H9 (cell line): ENCODE measurements at regions not wholly inside any gene's neighbourhood (a gene's known extent, or its start where the extent isn't known, plus 50 kb on each side); places are given as distances from the start of the nearest gene placed in this dataset.

ENCODE experiments used
- DNase-seq: peaks from one replicate; pipeline ENCODE4 v3.0.0-alpha.2; 2017
- H2AFZ ChIP-seq: one replicate; pipeline ENCODE4 v1.6.1; 2013; ENCODE audit warnings: mild to moderate bottlenecking, low read length, control low read depth, moderate library complexity
- H2AK5ac ChIP-seq: 2 replicates; pipeline ENCODE4 v1.6.1; 2013; ENCODE audit warnings: low read length, control low read depth, mixed read lengths; ENCODE audit not compliant: insufficient read length
- H2BK120ac ChIP-seq: one replicate; pipeline ENCODE4 v1.6.1; 2013; ENCODE audit warnings: low read depth, mild to moderate bottlenecking, low read length, control low read depth, inconsistent platforms; ENCODE audit not compliant: poor library complexity, severe bottlenecking
- H2BK12ac ChIP-seq: 2 replicates; pipeline ENCODE4 v1.6.1; 2013; ENCODE audit warnings: low read length, control low read depth, mixed read lengths, low read depth; ENCODE audit not compliant: insufficient read length
- H2BK15ac ChIP-seq: 2 replicates; pipeline ENCODE4 v1.6.1; 2013; ENCODE audit warnings: low read depth, low read length, control low read depth
- H2BK20ac ChIP-seq: one replicate; pipeline ENCODE4 v1.6.1; 2013; ENCODE audit warnings: low read depth, mild to moderate bottlenecking, low read length, control low read depth, inconsistent platforms; ENCODE audit not compliant: poor library complexity, severe bottlenecking
- H2BK5ac ChIP-seq: 2 replicates; pipeline ENCODE4 v1.6.1; 2013; ENCODE audit warnings: low read length, control low read depth, mixed read lengths; ENCODE audit not compliant: insufficient read length
- H3K14ac ChIP-seq: 2 replicates; pipeline ENCODE4 v1.6.1; 2013; ENCODE audit warnings: low read length, control low read depth; ENCODE audit not compliant: insufficient read depth
- H3K18ac ChIP-seq: 2 replicates; pipeline ENCODE4 v1.6.1; 2013; ENCODE audit warnings: low read depth, mild to moderate bottlenecking, mixed read lengths, low read length, control low read depth; ENCODE audit not compliant: insufficient read length
- H3K23ac ChIP-seq: 2 replicates; pipeline ENCODE4 v1.6.1; 2013; ENCODE audit warnings: low read length, control low read depth, mixed read lengths, low read depth; ENCODE audit not compliant: insufficient read length
- H3K23me2 ChIP-seq: 2 replicates; pipeline ENCODE4 v1.6.1; 2013; ENCODE audit warnings: low read depth, mild to moderate bottlenecking, mixed read lengths, low read length, control low read depth; ENCODE audit not compliant: insufficient read length, poor library complexity, severe bottlenecking
- H3K27ac ChIP-seq: 2 replicates; pipeline ENCODE4 v1.5.1; 2013; ENCODE audit warnings: low read length, control low read depth, mixed read lengths, low read depth; ENCODE audit not compliant: insufficient read length
- H3K27me3 ChIP-seq: 2 replicates; pipeline ENCODE4 v1.6.1; 2013; ENCODE audit warnings: low read length, control low read depth, inconsistent platforms; ENCODE audit not compliant: insufficient read depth
- H3K4ac ChIP-seq: 2 replicates; pipeline ENCODE4 v1.6.1; 2013; ENCODE audit warnings: low read depth, mild to moderate bottlenecking, control low read depth, inconsistent platforms, low read length, moderate library complexity
- H3K4me1 ChIP-seq: 2 replicates; pipeline ENCODE4 v1.6.1; 2013; ENCODE audit warnings: low read length, control low read depth, inconsistent platforms; ENCODE audit not compliant: insufficient read depth
- H3K4me2 ChIP-seq: 2 replicates; pipeline ENCODE4 v1.6.1; 2013; ENCODE audit warnings: low read length, control low read depth, mixed read lengths; ENCODE audit not compliant: insufficient read length, insufficient read depth
- H3K56ac ChIP-seq: 2 replicates; pipeline ENCODE4 v1.6.1; 2013; ENCODE audit warnings: low read depth, mild to moderate bottlenecking, mixed read lengths, low read length, control low read depth; ENCODE audit not compliant: insufficient read length
- H3K79me1 ChIP-seq: 2 replicates; pipeline ENCODE4 v1.6.1; 2013; ENCODE audit warnings: low read depth, mild to moderate bottlenecking, moderate library complexity, low read length, control low read depth, inconsistent platforms; ENCODE audit not compliant: insufficient read depth, poor library complexity, severe bottlenecking
- H3K79me2 ChIP-seq: 2 replicates; pipeline ENCODE4 v1.6.1; 2013; ENCODE audit warnings: low read length, control low read depth, inconsistent platforms; ENCODE audit not compliant: insufficient read depth
- H3K9ac ChIP-seq: 2 replicates; pipeline ENCODE4 v1.6.1; 2013; ENCODE audit warnings: low read length, control low read depth, mixed read lengths; ENCODE audit not compliant: insufficient read length; ENCODE audit errors: extremely low read depth
- H3K9me3 ChIP-seq: one replicate; pipeline ENCODE4 v1.6.1; 2013; ENCODE audit warnings: low read depth, low read length, inconsistent platforms; ENCODE audit not compliant: control insufficient read depth
- H3T11ph ChIP-seq: one replicate; pipeline ENCODE4 v1.6.1; 2013; ENCODE audit warnings: mild to moderate bottlenecking, low read length, control low read depth, inconsistent platforms
- H4K20me1 ChIP-seq: one replicate; pipeline ENCODE4 v1.6.1; 2013; ENCODE audit not compliant: control insufficient read depth, insufficient read length, insufficient read depth
- H4K5ac ChIP-seq: 2 replicates; pipeline ENCODE4 v1.6.1; 2013; ENCODE audit warnings: low read depth, mild to moderate bottlenecking, mixed read lengths, low read length, control low read depth; ENCODE audit not compliant: insufficient read length
- H4K8ac ChIP-seq: replicated peaks from 2 replicates; pipeline ENCODE4 v1.6.1; 2013; ENCODE audit warnings: low read length, control low read depth, mixed read lengths, low read depth; ENCODE audit not compliant: insufficient read length
- H4K91ac ChIP-seq: 2 replicates; pipeline ENCODE4 v1.6.1; 2013; ENCODE audit warnings: low read depth, mild to moderate bottlenecking, moderate library complexity, mixed read lengths, low read length, control low read depth; ENCODE audit not compliant: insufficient read length
- H3K27ac Mint-ChIP-seq, 3 experiments: 2 replicates in 2 of 3; 3 replicates in 1 of 3; pipeline ENCODE4 v1.8.0; 2020 to 2021; ENCODE audit warnings: mixed read lengths in 3 of 3, mild to moderate bottlenecking in 1 of 3, moderate library complexity in 1 of 3
- H3K27me3 Mint-ChIP-seq: 2 replicates; pipeline ENCODE4 v1.8.0; 2021; ENCODE audit warnings: low read depth, mild to moderate bottlenecking, moderate library complexity, mixed read lengths
- H3K36me3 Mint-ChIP-seq, 3 experiments: 2 replicates in 2 of 3; 3 replicates in 1 of 3; pipeline ENCODE4 v1.8.0; 2020 to 2021; ENCODE audit warnings: low read depth in 3 of 3, mixed read lengths in 3 of 3; ENCODE audit not compliant: insufficient read depth in 1 of 3
- H3K4me1 Mint-ChIP-seq, 2 experiments: 2 replicates each; pipeline ENCODE4 v1.8.0; 2020; ENCODE audit warnings: mixed read lengths in 2 of 2
- H3K4me3 Mint-ChIP-seq, 2 experiments: 2 replicates in 1 of 2; 3 replicates in 1 of 2; pipeline ENCODE4 v1.8.0; 2020 to 2021; ENCODE audit warnings: mild to moderate bottlenecking in 2 of 2, mixed read lengths in 2 of 2, moderate library complexity in 1 of 2
- H3K9me3 Mint-ChIP-seq, 2 experiments: 2 replicates in 1 of 2; 3 replicates in 1 of 2; pipeline ENCODE4 v1.8.0; 2020; ENCODE audit warnings: mild to moderate bottlenecking in 2 of 2, mixed read lengths in 2 of 2, moderate library complexity in 1 of 2
- WGBS: extraction: QIAGEN DNeasy Blood & Tissue Kit; methylation state at CpG from one replicate; pipeline ENCODE4 v1.1.7; 2013; ENCODE audit warnings: missing lambda C conversion rate, low lambda C conversion rate, mixed read lengths; ENCODE audit not compliant: insufficient read length; ENCODE audit errors: extremely low coverage; 5-methylcytosine and 5-hydroxymethylcytosine counted together
- TF ChIP-seq, protein P1 (sequence below): fragments of 200-600 bp; sonication (generic); conservative IDR thresholded peaks from 3 replicates; pipeline ENCODE4 v1.8.0; 2021; ENCODE audit warnings: antibody characterized with exemption, mild to moderate bottlenecking

DNA sequence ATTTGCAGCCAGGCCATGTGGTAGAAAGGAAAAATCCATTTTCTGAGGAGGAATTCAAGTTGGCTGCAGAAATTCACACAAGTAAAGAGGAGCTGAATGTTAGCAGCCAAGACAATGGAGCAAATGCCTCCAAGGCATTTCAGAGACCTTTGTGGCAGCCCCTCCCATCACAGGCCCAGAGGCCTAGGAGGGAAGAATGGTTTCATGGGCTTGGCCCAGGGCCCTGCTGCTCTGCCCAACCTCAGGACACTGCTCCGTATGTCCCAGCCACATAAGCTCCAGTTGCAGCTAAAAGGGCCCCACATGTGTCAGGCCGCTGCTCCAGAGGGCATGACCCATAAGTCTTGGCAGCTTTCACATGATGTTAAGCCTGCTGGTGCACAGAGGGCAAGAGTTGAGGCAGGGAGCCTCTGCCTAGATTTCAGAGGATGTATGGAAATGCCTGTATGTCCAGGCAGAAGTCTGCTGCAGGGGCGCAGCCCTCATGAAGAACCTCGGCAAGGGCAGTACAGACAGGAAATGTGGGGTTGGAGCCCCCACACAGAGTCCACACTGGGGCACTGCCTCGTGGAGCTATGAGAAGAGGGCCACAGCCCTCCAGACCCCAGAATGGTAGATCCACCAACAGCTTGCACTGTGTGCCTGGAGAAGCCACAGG, 144.2 kb upstream of the EPB41L4A start:
- no peak overlapping the region for H2BK5ac ChIP-seq
- H3K9ac ChIP-seq, result no peak overlapping the region
- H3K14ac ChIP-seq, result no peak overlapping the region
- H2AFZ ChIP-seq, result no peak overlapping the region
- DNase-seq, result no peak
- H3K4ac ChIP-seq, result no peak overlapping the region
- H2BK15ac ChIP-seq, result no peak overlapping the region
- TF ChIP-seq, protein P1, sequence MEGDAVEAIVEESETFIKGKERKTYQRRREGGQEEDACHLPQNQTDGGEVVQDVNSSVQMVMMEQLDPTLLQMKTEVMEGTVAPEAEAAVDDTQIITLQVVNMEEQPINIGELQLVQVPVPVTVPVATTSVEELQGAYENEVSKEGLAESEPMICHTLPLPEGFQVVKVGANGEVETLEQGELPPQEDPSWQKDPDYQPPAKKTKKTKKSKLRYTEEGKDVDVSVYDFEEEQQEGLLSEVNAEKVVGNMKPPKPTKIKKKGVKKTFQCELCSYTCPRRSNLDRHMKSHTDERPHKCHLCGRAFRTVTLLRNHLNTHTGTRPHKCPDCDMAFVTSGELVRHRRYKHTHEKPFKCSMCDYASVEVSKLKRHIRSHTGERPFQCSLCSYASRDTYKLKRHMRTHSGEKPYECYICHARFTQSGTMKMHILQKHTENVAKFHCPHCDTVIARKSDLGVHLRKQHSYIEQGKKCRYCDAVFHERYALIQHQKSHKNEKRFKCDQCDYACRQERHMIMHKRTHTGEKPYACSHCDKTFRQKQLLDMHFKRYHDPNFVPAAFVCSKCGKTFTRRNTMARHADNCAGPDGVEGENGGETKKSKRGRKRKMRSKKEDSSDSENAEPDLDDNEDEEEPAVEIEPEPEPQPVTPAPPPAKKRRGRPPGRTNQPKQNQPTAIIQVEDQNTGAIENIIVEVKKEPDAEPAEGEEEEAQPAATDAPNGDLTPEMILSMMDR, result no peak
- H3K27ac Mint-ChIP-seq, result no peak overlapping the region
- H4K5ac ChIP-seq, result no peak overlapping the region
- no peak overlapping the region for H3K27ac ChIP-seq
- H3T11ph ChIP-seq, result no peak overlapping the region
- no peak overlapping the region for H4K91ac ChIP-seq
- no peaks in the 10 kb centered on the region for H4K20me1 ChIP-seq
- H3K56ac ChIP-seq, result no peak overlapping the region
- H3K23me2 ChIP-seq, result no peaks in the 10 kb centered on the region
- H2AK5ac ChIP-seq, result no peak overlapping the region
- no peak overlapping the region for H3K4me3 Mint-ChIP-seq
- no peaks in the 10 kb centered on the region for H3K79me2 ChIP-seq
- no peaks in the 10 kb centered on the region for H3K79me1 ChIP-seq
- peaks cover 4 to 10% of the 10 kb centered on the region in 2 experiments; a peak in 3 of 4 replicates for H3K4me1 Mint-ChIP-seq
- no peak overlapping the region for H3K23ac ChIP-seq
- H3K4me1 ChIP-seq, result no peaks in the 10 kb centered on the region; the same call in 1 of the 2 replicates
- no peaks in the 10 kb centered on the region for H3K27me3 ChIP-seq
- H3K9me3 ChIP-seq, result peaks cover 12% of the 10 kb centered on the region
- WGBS, result no CpG with 5 or more reads among the region's 5 CpGs
- no peak overlapping the region for H4K8ac ChIP-seq
- no peaks in the 10 kb centered on the region; the same call in 1 of the 2 replicates for H3K27me3 Mint-ChIP-seq
- no peak overlapping the region for H2BK120ac ChIP-seq
- no peak overlapping the region for H3K18ac ChIP-seq
- no peak overlapping the region for H3K4me2 ChIP-seq
- H3K36me3 Mint-ChIP-seq, result peaks cover 14 to 29% (median 19%) of the 10 kb centered on the region in 3 experiments
- no peak overlapping the region for H2BK12ac ChIP-seq
- H3K9me3 Mint-ChIP-seq, result peaks cover 34 to 39% of the 10 kb centered on the region in 2 experiments
- no peak overlapping the region for H2BK20ac ChIP-seq
